ENCODE measurements at regions not wholly inside any gene's neighbourhood (a gene's known extent, or its start where the extent isn't known, plus 50 kb on each side); places are given as distances from the start of the nearest gene placed in this dataset.

GRCh38 chr5:68630354-68630753 lies 414.8 kb downstream of the PIK3R1 start:
- H3K9me3 Mint-ChIP-seq = no peaks in the 10 kb centered on the region
- H3K4me1 Mint-ChIP-seq = no peaks in the 10 kb centered on the region
- DNase-seq (no peak), ATAC-seq (no peak)
- Histone ChIP-seq H3K27me3 (ENCODE audit: control insufficient read depth, insufficient read depth, low read length) (no peaks in the 10 kb centered on the region), H3K9me3 (ENCODE audit: control insufficient read depth, insufficient read depth, low read length) (no peaks in the 10 kb centered on the region), H3K4me3 (ENCODE audit: low read length) (no peak overlapping the region), H3K27ac (ENCODE audit: low read length) (no peak overlapping the region), H3K36me3 (ENCODE audit: control insufficient read depth, insufficient read depth, low read length) (no peaks in the 10 kb centered on the region), H3K4me1 (ENCODE audit: control insufficient read depth, insufficient read depth, low read length) (no peaks in the 10 kb centered on the region)
- intact Hi-C loops (cut with micrococcal nuclease) = no loop called here
- no peak for TF ChIP-seq CTCF (IDR thresholded peaks at IDR 0.05)
- no peaks in the 10 kb centered on the region for H3K36me3 Mint-ChIP-seq
- H3K4me3 Mint-ChIP-seq = no peak overlapping the region
- H3K27me3 Mint-ChIP-seq (ENCODE audit: low read depth in 2 of 2) = peaks cover 6 to 9% of the 10 kb centered on the region in 2 donors
- no CpG with 5 or more reads among the region's 1 CpG for WGBS (ENCODE audit: insufficient coverage)
- H3K27ac Mint-ChIP-seq = no peak overlapping the region

GRCh38 chr5:68631884-68632283 lies 416.3 kb downstream of the PIK3R1 start:
- intact Hi-C loops (cut with micrococcal nuclease) = no loop called here
- DNase-seq (no peak), ATAC-seq (no peak)
- H3K4me3 Mint-ChIP-seq = no peak overlapping the region
- no peaks in the 10 kb centered on the region for H3K4me1 Mint-ChIP-seq
- H3K36me3 ChIP-seq (ENCODE audit: control insufficient read depth, insufficient read depth, low read length) = no peaks in the 10 kb centered on the region
- 93% methylated on average over 2 of the region's 2 CpGs for whole genome bisulfite sequencing (ENCODE audit: insufficient coverage)
- peaks cover 6 to 24% of the 10 kb centered on the region in 2 donors for H3K27me3 Mint-ChIP-seq (ENCODE audit: low read depth in 2 of 2)
- no peaks in the 10 kb centered on the region for H3K36me3 Mint-ChIP-seq
- H3K9me3 Mint-ChIP-seq = no peaks in the 10 kb centered on the region
- no peaks in the 10 kb centered on the region for H3K9me3 ChIP-seq (ENCODE audit: control insufficient read depth, insufficient read depth, low read length)
- no peaks in the 10 kb centered on the region for H3K27me3 ChIP-seq (ENCODE audit: control insufficient read depth, insufficient read depth, low read length)
- no peak overlapping the region for H3K4me3 ChIP-seq (ENCODE audit: low read length)
- no peak overlapping the region for H3K27ac ChIP-seq (ENCODE audit: low read length)
- H3K4me1 ChIP-seq (ENCODE audit: control insufficient read depth, insufficient read depth, low read length) = no peaks in the 10 kb centered on the region
- no peak overlapping the region for H3K27ac Mint-ChIP-seq
- TF ChIP-seq CTCF (IDR thresholded peaks at IDR 0.05) = no peak

DNA sequence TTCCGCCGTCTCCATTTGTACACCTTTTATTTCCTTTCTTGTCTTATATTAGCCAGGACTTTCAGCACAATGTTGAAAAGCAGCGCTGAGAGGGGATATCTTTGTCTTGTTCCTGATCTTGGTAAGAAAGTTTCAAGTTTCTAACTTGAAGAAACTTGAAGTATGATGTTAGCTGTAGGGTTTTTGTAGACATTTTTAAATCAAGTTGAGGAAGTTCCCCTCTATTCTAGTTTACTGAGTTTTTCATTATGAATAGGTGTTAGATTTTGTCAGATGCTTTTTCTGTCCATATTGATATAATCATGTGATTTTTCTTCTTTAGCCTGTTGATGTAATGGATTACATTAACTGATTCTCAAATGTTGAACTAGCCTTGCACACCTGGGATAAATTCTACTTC lies 425.7 kb downstream of the PIK3R1 start:
- ATAC-seq = no peak
- H3K27me3 ChIP-seq (ENCODE audit: control insufficient read depth, insufficient read depth, low read length) = no peaks in the 10 kb centered on the region
- Mint-ChIP-seq H3K27me3 (ENCODE audit: low read depth in 2 of 2) (peaks cover 14 to 49% of the 10 kb centered on the region in 2 donors), H3K27ac (no peak overlapping the region), H3K36me3 (no peaks in the 10 kb centered on the region), H3K4me1 (no peaks in the 10 kb centered on the region), H3K4me3 (no peak overlapping the region), H3K9me3 (no peaks in the 10 kb centered on the region)
- no peak overlapping the region for H3K4me3 ChIP-seq (ENCODE audit: low read length)
- TF ChIP-seq CTCF (IDR thresholded peaks at IDR 0.05) = no peak
- H3K36me3 ChIP-seq (ENCODE audit: control insufficient read depth, insufficient read depth, low read length) = no peaks in the 10 kb centered on the region
- WGBS (ENCODE audit: insufficient coverage) = no CpG with 5 or more reads among the region's 3 CpGs
- intact Hi-C loops (cut with micrococcal nuclease) = no loop called here
- H3K9me3 ChIP-seq (ENCODE audit: control insufficient read depth, insufficient read depth, low read length) = no peaks in the 10 kb centered on the region
- no peak overlapping the region for H3K27ac ChIP-seq (ENCODE audit: low read length)
- H3K4me1 ChIP-seq (ENCODE audit: control insufficient read depth, insufficient read depth, low read length) = no peaks in the 10 kb centered on the region
- no peak for DNase-seq

DNA sequence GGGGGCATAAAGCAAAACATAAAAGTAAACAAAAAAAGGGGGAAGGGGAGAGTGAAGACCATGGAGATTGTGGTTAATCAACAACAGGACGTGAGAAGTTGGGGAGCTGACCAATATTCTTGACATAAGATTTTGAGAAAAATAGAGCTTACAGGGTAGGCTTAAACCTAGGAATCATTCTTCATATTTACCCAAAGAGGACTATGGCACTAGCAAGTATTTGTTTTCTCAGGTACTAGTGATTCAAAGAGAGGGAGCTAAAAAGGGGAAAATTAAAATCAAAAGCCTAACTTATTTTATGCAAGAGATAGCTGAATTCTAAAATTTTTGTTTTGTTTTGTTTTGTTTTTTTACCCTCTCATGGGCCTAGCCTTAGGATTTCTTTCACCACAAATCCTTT lies 427.5 kb downstream of the PIK3R1 start:
- TF ChIP-seq CTCF (IDR thresholded peaks at IDR 0.05) = no peak
- no peak overlapping the region for H3K27ac Mint-ChIP-seq
- no peaks in the 10 kb centered on the region for H3K4me1 ChIP-seq (ENCODE audit: control insufficient read depth, insufficient read depth, low read length)
- no peak overlapping the region for H3K4me3 Mint-ChIP-seq
- H3K36me3 ChIP-seq (ENCODE audit: control insufficient read depth, insufficient read depth, low read length) = no peaks in the 10 kb centered on the region
- peaks cover 11 to 36% of the 10 kb centered on the region in 2 donors for H3K27me3 Mint-ChIP-seq (ENCODE audit: low read depth in 2 of 2)
- H3K4me1 Mint-ChIP-seq = no peaks in the 10 kb centered on the region
- no peak for ATAC-seq
- H3K36me3 Mint-ChIP-seq = no peaks in the 10 kb centered on the region
- H3K9me3 Mint-ChIP-seq = no peaks in the 10 kb centered on the region
- no peak overlapping the region for H3K4me3 ChIP-seq (ENCODE audit: low read length)
- H3K9me3 ChIP-seq (ENCODE audit: control insufficient read depth, insufficient read depth, low read length) = no peaks in the 10 kb centered on the region
- DNase-seq = no peak
- intact Hi-C loops (cut with micrococcal nuclease) = no loop called here
- no peak overlapping the region for H3K27ac ChIP-seq (ENCODE audit: low read length)
- 47% methylated on average over 1 of the region's 1 CpG for WGBS (ENCODE audit: insufficient coverage)
- H3K27me3 ChIP-seq (ENCODE audit: control insufficient read depth, insufficient read depth, low read length) = no peaks in the 10 kb centered on the region
